ENCODE measurements at regions not wholly inside any gene's neighbourhood (a gene's known extent, or its start where the extent isn't known, plus 50 kb on each side); places are given as distances from the start of the nearest gene placed in this dataset.
A peak's percentile ranks its signal among the peaks of the same experiment; 100 is the strongest.

- no peak for DNase-seq
- Histone ChIP-seq H3K4me3 (no peak overlapping the region), H3K9me3 (no peaks in the 10 kb centered on the region), H3K4me1 (peaks cover 18% of the 10 kb centered on the region), H3K36me3 (no peaks in the 10 kb centered on the region), H3K27ac (peak overlapping the region; percentile 58), H3K27me3 (no peaks in the 10 kb centered on the region)
- TF ChIP-seq CTCF (IDR thresholded peaks at IDR 0.05), result no peak
- intact Hi-C loops (cut with DNase I), result no loop called here
- ATAC-seq, result no peak
These were observed 257.6 kb downstream of the HDGFL1 start for GRCh38 chr6:22826961-22827360.

- no peak for ATAC-seq
- DNase-seq, result no peak
- H3K4me1 ChIP-seq, result peaks cover 18% of the 10 kb centered on the region
- H3K27ac ChIP-seq, result peak overlapping the region; percentile 58
- H3K36me3 ChIP-seq, result no peaks in the 10 kb centered on the region
- intact Hi-C loops (cut with DNase I), result no loop called here
- TF ChIP-seq CTCF (IDR thresholded peaks at IDR 0.05), result no peak
- H3K27me3 ChIP-seq, result no peaks in the 10 kb centered on the region
- H3K9me3 ChIP-seq, result no peaks in the 10 kb centered on the region
- no peak overlapping the region for H3K4me3 ChIP-seq
These were observed 258.4 kb downstream of the HDGFL1 start for GRCh38 chr6:22827760-22828159.

GRCh38 chr6:22828179-22829062 lies 259.1 kb downstream of the HDGFL1 start:
- H3K4me3 ChIP-seq, result no peak overlapping the region
- TF ChIP-seq CTCF (IDR thresholded peaks at IDR 0.05), result peak; percentile 54
- H3K36me3 ChIP-seq, result no peaks in the 10 kb centered on the region
- H3K27me3 ChIP-seq, result no peaks in the 10 kb centered on the region
- peaks cover 18% of the 10 kb centered on the region for H3K4me1 ChIP-seq
- intact Hi-C loops (cut with DNase I), result no loop called here
- peak; percentile 87 for ATAC-seq
- no peak for DNase-seq
- peak overlapping the region; percentile 58 for H3K27ac ChIP-seq
- H3K9me3 ChIP-seq, result no peaks in the 10 kb centered on the region

GRCh38 chr6:22829070-22829469 lies 259.7 kb downstream of the HDGFL1 start:
- TF ChIP-seq CTCF (IDR thresholded peaks at IDR 0.05), result no peak
- intact Hi-C loops (cut with DNase I), result no loop called here
- Histone ChIP-seq H3K9me3 (no peaks in the 10 kb centered on the region), H3K4me1 (peaks cover 18% of the 10 kb centered on the region), H3K27me3 (no peaks in the 10 kb centered on the region), H3K4me3 (no peak overlapping the region), H3K36me3 (no peaks in the 10 kb centered on the region), H3K27ac (peak overlapping the region; percentile 58)
- ATAC-seq (peak; percentile 36), DNase-seq (no peak)

GRCh38 chr6:22830463-22830862 lies 261.1 kb downstream of the HDGFL1 start:
- no peak overlapping the region for H3K27ac ChIP-seq
- intact Hi-C loops (cut with DNase I), result no loop called here

More at GRCh38 chr6:22830463-22830862, 261.1 kb downstream of the HDGFL1 start:
- Histone ChIP-seq H3K36me3 (no peaks in the 10 kb centered on the region), H3K27me3 (no peaks in the 10 kb centered on the region), H3K9me3 (no peaks in the 10 kb centered on the region), H3K4me3 (no peak overlapping the region), H3K4me1 (peaks cover 18% of the 10 kb centered on the region)
- ATAC-seq (no peak), DNase-seq (no peak)
- no peak for TF ChIP-seq CTCF (IDR thresholded peaks at IDR 0.05)
